ENCODE measurements at regions not wholly inside any gene's neighbourhood (a gene's known extent, or its start where the extent isn't known, plus 50 kb on each side); places are given as distances from the start of the nearest gene placed in this dataset.
"Not testable (repeated sequence)": the region's sequence is repeated elsewhere in the genome, so short reads cannot be mapped to it uniquely, and the experiment has no call there.

DNA sequence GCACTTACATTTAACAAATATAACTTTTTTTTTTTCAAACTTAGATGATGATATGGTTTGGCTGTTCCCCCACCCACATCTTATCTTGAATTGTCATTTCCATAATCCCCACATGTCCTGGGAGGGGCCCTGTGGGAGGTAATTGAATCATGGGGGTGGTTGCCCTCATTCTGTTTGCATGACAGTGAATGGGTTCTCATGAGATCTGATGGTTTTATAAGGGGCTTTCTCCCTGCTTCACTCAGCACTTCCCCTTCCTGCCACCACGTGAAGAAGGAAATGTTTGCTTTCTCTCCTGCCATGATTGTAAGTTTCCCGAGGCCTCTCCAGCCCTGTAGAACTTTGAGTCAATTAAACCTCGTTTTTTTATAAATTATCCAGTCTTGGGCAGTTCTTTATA is 432.6 kb downstream of the AMY1C start:
- DNase-seq: no peak

DNA sequence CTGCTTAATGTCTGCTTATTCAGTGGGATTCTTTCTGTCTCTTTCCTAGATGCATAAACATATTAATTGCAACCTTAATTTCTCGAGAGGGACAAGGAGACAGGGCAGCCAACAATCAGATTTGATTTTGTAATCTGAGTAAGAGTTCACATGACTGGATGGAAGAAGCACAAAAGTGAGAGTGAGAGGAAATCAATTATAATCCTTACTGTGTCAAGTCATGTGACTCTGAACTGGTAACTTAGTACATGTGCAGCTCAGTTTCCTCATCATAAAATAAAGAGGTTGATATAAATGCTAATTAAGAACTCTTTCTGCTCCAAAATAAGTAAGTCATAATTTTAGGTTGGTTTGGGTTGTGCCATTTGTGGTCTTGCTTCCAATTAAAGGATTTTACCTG is 439.5 kb downstream of the AMY1C start:
- DNase-seq: no peak

DNA sequence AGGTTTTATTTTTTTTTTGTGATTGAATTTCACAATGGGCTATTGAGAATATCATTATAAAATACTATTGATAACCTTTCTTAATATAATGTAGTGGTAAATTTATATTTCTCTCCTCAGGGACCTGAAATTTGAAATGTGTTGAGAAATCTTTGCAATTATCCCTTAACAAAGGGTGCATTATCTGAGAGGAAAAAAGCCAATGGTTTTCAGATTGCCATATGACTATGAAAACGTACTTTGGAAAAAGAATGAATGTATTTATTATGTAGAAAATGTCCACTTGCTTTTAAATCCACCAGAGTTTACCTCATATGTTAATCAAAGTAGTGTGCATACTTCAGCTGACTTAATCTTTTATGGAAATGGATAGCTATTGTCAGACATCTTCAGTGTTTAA is 441.1 kb downstream of the AMY1C start:
- DNase-seq: no peak

DNA sequence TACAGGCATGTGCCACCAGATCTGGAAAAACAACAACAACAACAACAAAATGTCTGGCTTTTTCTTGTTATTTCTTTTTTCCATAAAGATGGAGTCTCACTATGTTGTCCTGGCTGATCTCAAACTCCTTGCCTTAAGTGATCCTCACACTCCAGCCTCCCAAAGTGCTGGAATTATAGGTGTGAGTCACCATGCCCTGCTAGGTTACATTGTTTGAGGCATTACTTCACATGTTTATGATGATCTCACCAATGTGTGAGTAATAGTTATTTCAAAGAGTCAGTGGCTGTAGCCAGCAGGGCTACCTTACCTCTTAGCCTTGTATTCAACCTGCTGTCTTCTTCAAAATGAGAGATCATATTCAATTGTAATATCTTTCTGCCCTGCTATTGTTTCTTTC is 445.7 kb downstream of the AMY1C start:
- no peak for DNase-seq

DNA sequence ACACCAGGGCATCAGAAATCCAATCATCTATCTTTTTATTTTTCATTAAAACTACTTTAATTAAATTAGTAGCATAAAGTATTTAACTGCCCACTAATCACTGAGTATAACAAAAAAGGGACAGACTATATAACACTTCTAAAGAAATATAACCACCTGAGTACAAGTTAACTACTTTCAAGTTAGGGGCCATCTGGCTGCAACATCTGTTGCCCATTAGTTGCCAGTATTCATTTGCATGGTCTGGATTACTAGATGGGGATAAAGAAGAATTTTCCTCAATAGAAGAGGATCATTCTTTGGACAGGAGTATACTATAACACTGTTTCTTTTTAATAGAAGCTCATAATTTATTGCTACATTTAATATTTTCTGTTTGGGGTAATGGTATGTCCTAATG is 446.4 kb downstream of the AMY1C start:
- DNase-seq: no peak

DNA sequence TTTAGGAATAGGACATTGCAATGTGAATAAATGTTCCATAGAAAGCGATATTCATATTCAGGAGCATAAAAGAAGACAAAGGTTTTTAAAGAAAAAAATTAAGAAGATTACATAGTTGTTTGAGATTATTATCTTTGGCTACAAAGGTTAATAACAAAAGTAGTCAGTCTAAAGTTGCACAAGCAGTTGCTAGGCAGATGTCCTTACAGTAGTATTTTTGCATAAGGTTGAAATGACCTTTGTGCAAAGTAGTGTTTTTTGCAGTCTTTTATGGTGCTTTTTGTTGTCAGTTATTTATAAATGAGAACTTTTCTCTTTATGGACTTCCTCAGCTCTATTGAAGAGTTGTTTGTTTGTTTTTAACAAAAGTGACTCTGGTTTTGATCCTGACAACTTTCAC is 447.8 kb downstream of the AMY1C start:
- no peak for DNase-seq

DNA sequence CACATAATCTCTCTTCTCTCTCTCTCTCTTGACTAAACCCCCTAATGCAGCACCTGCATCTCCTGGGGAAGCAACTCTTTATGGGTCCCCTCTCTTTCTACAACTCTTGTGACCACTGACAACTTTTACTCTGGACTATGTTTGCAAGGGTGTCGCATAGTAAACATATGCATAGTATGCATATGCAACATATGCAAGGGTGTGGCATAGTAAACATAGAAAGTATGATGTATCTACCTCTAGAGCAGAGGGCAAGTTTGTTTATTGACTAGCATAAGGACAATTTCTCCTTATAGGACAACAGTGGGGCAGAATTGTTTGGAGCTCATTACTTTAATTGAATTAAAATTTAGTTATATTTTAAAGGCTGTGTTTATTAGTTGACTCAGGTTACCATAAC is 462.5 kb downstream of the AMY1C start:
- DNase-seq: no peak

DNA sequence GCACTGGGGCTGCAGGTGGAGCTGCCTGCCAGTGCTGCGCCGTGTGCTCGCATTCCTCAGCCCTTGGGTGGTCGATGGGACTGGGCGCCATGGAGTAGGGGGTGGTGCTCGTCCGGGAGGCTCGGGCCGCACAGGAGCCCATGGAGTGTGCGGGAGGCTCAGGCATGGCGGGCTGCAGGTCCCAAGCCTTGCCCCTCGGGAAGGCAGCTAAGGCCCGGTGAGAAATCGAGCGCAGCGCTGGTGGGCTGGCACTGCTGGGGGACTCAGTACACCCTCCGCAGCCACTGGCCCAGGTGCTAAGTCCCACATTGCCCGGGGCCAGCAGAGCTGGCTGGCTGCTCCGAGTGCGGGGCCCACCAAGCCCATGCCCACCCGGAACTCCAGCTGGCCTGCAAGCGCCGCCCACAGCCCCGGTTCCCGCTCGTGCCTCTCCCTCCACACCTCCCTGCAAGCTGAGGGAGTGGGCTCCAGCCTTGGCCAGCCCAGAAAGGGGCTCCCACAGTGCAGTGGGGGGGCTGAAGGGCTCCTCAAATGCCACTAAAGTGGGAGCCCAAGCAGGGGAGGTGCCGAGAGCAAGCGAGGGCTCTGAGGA is 467.8 kb downstream of the AMY1C start:
- DNase-seq: not testable (repeated sequence)

DNA sequence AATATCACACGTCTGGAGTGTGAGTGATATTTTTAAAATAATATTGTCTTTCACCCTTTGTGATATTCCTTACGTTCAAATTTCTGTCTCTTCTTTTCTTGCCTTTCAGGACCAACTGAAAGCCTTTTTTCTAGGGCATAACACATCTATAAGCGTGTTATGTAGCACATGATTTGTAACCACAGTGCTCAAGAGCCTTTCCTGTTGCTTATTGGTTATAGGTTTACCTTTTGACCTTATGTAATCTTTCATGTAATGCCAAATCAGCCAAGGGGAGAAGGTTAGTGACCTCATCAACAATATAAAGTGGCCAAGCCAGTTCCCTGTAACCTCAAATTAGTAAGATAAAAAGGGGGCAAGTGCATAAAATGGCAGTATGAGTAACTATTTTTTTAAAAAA is 480.2 kb downstream of the AMY1C start:
- DNase-seq: no peak

DNA sequence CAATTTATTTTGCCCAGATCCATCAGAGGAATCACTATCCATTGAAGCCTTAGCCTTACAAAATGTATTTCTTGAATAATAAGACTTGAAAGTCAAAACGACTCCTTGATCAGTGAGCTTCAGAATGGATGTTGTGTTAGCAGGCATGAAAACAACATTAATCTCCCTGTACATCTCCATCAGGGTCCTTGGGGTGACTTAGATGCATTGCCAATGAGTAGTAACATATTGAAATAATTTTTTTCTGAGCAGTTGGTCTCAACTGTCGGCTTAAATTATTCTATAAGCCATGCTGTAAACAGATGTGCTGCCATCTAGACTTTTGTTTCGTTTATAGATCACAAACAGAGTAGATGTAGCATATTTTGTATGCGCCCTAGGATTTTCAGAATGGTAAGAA is 482.0 kb downstream of the AMY1C start:
- DNase-seq: no peak

DNA sequence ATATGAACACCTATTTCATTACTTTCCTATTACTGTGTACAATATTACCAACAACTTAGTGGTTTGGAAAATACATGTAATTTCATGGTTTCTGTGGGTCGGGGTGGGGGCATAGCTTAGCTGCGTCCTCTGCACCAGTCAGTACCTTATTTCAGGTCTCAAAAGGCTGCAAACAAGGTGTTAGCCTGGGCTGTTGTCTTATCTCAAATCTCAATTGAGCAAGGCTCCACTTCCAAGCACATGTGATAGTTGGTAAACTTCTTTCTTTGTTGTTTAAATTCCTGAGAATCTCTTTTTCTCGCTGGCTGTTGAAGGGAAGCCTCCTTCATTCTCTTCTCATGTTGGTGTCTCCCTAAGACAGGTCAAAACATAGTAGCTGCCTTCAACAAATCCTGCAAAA is 485.4 kb downstream of the AMY1C start:
- no peak for DNase-seq

DNA sequence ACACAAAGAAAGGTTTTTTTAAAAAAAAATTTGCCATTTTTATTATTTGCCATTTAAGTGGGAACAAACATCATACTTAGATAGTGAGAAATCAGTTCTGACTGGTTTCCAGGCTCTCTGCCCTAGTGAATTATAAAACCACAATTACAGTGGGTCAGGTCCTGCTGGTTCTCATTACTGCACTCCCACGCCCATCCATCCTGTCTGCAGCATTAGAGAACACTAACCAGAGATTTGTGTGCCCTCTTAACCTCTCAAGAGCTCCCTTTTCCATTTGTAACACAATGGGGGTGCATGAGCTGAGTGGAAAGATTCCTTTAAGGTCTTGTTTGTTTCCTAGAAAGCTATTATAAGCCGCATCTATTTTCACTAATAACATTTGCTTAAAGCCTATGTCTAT is 489.3 kb downstream of the AMY1C start:
- DNase-seq: no peak

DNA sequence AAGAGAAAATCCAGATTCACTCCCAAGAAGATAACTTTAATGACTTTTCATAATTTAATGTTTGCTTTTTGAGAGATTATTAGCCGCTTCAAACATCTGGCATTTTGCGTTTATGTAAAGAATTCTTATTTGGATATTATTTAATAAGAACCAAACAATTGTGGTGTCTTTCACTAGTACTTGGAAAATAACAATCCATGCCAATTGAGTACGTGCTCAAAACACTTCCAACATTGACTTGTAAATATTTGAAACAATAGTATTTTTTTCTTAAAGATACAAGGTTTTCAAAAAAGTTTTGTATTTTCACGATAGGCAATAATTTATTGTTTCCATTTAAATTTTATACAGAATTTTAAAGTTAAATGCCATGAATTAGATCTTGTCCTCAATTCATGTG is 498.7 kb downstream of the AMY1C start:
- no peak for DNase-seq

DNA sequence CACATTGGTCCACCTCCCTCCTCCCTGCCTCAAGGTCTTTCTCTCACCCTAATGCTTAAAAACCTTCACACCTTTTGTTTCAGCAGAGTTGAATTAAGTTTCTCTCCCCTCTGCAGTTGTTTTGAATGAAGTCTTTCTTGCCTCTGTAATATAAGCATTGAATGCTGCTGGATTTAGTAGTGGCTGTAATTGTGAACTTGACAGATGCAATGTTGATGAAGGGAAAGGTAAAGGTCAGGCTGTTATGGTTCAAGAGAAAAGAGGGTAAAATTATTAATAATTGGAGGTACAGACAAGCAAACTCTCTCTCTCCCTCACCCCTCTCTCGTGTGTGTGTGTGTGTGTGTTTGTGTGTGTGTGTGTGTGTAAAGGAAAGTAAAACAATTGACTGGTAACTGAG is 509.8 kb downstream of the AMY1C start:
- DNase-seq: no peak

DNA sequence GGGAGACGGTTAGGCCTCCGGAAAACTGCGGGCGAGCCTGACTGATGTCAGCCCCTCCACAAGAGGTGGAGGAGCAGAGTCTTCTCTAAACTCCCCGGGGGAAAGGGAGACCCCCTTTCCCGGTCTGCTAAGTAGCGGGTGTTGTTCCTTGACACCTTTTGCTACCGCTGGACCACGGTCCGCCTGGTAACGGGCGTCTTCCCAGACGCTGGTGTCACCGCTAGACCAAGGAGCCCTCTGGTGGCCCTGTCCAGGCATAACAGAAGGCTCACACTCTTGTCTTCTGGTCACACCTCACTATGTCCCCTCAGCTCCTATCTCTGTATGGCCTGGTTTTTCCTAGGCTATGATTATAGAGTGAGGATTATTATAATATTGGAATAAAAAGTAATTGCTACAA is 513.4 kb downstream of the AMY1C start:
- DNase-seq: not testable (repeated sequence)

DNA sequence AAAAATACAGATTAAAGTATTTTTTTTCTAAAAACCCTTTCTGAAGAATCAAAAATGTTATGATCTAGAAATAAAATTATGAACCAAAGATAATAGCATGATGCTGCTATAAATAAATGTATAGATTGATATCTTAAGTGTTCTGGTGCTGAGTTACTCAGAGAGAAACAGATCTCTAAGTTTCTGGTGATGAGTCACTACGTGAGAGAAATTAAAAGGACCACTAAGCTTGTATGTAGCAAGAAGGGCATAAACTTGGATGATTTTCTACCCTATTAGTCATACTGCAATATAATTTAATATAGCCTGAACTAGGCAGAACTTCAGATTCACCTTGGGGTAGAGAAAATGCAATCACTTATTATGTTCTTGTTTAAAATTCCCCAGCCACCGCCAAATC is 514.8 kb downstream of the AMY1C start:
- DNase-seq: no peak

DNA sequence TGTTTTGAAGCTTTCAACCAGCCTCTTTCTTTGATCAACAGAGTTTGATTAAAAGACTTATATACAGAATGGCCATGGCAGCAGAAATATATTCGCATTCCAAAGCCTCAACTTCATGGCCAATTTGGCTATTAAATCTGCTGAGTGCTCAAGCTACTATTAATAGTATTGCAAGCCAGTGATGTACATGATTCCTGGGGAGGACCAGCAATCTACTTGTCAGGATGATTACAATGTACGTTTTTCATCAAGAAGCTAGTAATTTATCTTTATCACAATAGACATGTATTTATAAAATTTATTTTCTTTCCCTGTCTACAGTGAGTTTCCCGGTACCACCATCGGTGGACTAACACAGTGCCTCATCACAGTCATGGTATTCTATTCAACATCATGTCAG is 515.5 kb downstream of the AMY1C start:
- DNase-seq: no peak

DNA sequence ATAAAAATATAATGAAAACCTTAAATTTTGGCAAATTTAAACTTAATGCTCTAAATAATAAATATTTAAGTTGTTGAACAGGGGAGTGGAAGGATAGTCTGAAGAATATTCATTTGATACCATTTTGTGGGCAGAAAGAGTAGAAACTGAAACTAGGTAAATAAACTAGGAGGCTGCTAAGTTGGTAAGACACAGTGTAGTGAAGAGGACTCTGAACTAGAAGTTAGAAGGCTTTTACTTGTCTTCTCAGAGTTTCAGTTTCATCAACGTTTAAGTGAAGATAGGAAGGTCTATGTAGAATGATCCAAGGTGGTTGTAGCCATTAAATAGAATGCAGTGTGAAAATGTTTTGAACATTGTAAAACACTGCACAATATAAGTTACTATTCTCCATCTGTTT is 516.9 kb downstream of the AMY1C start:
- no peak for DNase-seq

DNA sequence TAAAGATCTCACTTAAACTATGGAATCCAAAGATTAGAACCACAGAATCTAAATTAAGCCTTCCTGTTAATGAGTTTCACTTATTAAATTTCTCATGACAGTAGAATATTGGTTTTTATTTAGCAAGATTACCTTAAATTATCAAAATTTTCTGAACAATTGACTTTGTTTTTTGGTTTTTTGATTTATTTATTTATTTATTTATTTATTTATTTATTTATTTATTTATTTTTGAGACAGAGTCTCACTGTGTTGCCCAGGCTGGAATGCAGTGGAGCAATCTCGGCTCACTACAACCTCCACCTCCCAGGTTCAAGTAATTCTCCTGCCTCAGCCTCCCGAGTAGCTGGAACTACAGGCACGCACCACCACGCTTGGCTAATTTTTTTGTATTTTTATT is 538.6 kb downstream of the AMY1C start:
- not testable (repeated sequence) for DNase-seq

DNA sequence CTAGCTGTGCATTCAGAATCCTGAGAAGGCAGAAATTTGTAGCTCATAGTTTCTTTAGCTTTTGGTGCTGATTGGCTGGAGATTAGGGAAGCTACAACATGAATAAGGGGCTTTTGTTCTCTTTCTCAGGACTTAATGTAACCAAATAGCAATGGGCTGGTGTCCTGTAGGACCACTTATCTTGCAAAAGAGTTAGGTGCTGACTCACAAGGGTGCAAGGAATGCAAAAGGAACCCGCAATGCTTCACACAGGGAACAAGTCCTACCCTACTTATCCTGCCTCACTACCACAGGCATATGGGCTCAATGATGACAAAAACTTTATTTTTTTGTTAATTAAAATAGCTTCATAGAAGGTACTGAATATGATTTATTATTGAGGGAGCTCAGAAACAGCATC is 541.5 kb downstream of the AMY1C start:
- DNase-seq: no peak

DNA sequence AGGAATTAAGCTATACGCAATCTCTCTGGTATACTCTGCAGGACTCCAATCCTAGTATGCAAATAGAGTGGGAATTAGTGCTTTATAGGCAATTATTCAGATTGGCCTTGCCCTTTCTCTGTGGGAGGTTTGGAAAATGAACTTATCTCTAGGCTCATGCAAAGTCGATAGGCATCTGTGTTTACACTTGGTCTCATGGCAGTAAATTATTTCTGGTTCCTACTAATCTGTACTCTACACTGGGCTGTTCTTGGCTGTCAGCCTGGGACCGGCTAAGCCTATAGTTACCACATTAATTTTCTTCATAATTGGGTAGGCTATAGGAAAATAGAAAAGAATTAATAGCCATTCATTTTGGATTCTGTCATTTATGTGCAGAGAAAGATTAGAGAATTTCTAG is 544.6 kb downstream of the AMY1C start:
- DNase-seq: no peak

DNA sequence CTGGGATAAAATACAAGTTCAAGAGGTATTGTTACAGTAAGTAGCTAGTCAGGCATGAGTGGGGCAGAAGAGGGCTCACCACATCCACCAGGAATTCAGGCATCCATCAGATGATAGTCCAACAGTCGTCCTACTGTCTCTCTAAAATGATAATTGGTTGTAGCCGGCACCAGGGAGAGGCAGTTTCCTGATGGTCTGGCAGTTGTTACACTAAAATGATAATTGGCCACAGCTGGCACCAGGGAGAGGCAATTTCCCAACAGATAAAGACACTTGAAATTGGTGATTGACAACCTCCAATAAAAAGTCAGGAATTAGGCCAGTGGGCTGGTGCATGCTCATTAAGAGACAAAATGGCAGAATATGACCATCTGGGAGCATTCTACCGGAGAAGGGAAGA is 545.8 kb downstream of the AMY1C start:
- no peak for DNase-seq

DNA sequence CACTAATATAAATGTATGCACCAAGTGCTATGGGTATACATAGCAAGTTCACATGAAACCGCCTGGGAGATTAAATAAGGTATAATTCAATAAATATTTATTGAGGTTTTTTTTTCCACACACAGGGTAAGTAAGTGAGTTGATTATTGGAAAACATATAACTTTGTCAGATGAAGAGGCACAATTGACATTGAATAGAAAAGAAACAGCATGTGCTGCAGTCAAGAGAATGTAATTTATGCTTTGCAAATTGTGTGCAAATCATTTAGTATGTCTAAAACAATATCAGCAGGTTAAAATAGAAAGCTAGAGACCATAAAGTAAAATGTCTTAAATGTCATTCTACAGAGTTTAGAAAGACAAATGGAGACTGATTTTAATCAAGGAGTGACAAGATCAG is 560.0 kb downstream of the AMY1C start:
- DNase-seq: no peak

DNA sequence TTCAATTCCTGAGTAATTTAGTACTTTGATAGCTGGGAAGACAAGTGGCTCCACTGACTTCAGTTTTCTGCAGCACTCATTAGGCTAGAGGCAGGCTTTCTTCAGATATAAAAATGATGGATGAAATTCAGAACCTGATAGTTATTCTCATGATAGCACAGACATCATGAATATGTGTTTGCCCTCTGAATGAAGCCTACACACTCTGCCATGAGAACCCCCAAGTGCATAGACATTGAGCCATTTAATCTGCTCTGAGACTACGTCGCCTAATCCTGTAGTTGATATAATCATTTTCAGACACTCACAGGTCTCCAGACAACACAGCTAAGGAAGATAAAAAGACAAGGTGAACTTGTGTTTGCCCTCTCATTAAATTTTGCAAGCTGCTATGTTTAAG is 566.1 kb downstream of the AMY1C start:
- DNase-seq: no peak

DNA sequence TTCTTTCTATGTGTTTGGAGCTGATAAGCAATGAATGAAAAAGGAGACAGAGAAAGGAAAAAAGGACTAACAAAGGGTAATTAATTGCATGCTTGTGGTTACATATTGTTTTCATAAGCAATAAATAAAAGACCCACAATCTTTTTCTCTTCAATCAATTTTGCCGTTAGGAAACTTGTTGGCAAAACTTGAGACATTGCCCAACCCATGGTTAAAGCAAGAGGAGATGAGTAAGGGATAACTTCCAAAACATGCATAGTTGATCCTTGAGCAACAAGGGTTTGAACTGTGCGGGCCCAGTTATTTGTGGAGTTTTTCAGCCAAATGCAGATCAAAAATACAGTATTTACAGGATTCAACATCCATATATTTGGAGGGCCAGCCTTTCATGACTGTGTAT is 572.4 kb downstream of the AMY1C start:
- DNase-seq: no peak

DNA sequence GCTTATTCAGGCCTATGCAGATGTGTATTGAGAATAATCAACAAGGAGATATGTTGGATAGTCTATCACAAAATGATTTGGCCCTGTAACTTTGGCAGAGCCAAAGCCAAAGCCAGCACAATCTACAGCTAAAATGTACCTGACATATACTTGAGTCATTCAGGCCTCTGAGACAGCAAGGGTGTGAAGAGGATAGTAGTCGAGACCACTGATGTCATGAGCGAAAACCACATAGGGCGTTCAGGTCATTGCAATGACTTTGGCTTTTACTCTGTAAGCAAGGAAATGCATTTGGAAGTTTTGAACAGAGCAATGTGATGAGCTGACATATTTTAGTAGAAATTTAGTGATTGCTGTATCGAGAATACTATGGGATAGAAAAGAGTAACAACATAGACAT is 579.6 kb downstream of the AMY1C start:
- no peak for DNase-seq
